ENCODE measurements at regions not wholly inside any gene's neighbourhood (a gene's known extent, or its start where the extent isn't known, plus 50 kb on each side); places are given as distances from the start of the nearest gene placed in this dataset.

- no peak for DNase-seq
Observed at GRCh38 chr5:124253203-124253810, 493.1 kb downstream of the ZNF608 start.

- DNase-seq = no peak
Observed at GRCh38 chr5:124252747-124253146, 493.7 kb downstream of the ZNF608 start.

- no peak for DNase-seq
Observed at GRCh38 chr5:124252191-124252638, 494.2 kb downstream of the ZNF608 start.

- no peak for DNase-seq
Observed at GRCh38 chr5:124245276-124245675, 501.2 kb downstream of the ZNF608 start.

GRCh38 chr5:124240732-124241131 is 505.7 kb downstream of the ZNF608 start:
- no peak for DNase-seq

- no peak for DNase-seq
Observed at GRCh38 chr5:124239572-124239971, 506.9 kb downstream of the ZNF608 start.

- DNase-seq = no peak
Observed at GRCh38 chr5:124238350-124238749, 508.1 kb downstream of the ZNF608 start.

GRCh38 chr5:124237206-124237695 is 509.2 kb downstream of the ZNF608 start:
- no peak for DNase-seq

- DNase-seq = no peak
Observed at GRCh38 chr5:124236361-124237205, 509.9 kb downstream of the ZNF608 start.

- no peak for DNase-seq
Observed at GRCh38 chr5:124235576-124235975, 510.9 kb downstream of the ZNF608 start.

- DNase-seq = no peak
Observed at GRCh38 chr5:124234770-124235562, 511.5 kb downstream of the ZNF608 start.

- DNase-seq = no peak
Observed at GRCh38 chr5:124234022-124234769, 512.2 kb downstream of the ZNF608 start.

- DNase-seq = no peak
Observed at GRCh38 chr5:124232515-124232914, 513.9 kb downstream of the ZNF608 start.

GRCh38 chr5:124231802-124232201 is 514.6 kb downstream of the ZNF608 start:
- DNase-seq = no peak

GRCh38 chr5:124231230-124231629 is 515.2 kb downstream of the ZNF608 start:
- no peak for DNase-seq

- no peak for DNase-seq
Observed at GRCh38 chr5:124230456-124230855, 516.0 kb downstream of the ZNF608 start.

GRCh38 chr5:124229352-124229751 is 517.1 kb downstream of the ZNF608 start:
- DNase-seq = no peak

GRCh38 chr5:124227914-124228313 is 518.5 kb downstream of the ZNF608 start:
- DNase-seq = no peak

GRCh38 chr5:124220418-124220817 is 526.0 kb downstream of the ZNF608 start:
- no peak for DNase-seq

- no peak for DNase-seq
Observed at GRCh38 chr5:124212934-124213333, 533.5 kb downstream of the ZNF608 start.

GRCh38 chr5:124210111-124210910 is 536.1 kb downstream of the ZNF608 start:
- DNase-seq = no peak

GRCh38 chr5:124207118-124207517 is 539.3 kb downstream of the ZNF608 start:
- no peak for DNase-seq

Measured in activated CD4-positive, alpha-beta T cell treated with anti-CD3 and anti-CD28 coated beads, Interleukin-2, amount 50 U/mL, for 1 hour (primary cell).